GM19438 (cell line): ENCODE measurements at regions not wholly inside any gene's neighbourhood (a gene's known extent, or its start where the extent isn't known, plus 50 kb on each side); places are given as distances from the start of the nearest gene placed in this dataset.
"Not testable (repeated sequence)": the region's sequence is repeated elsewhere in the genome, so short reads cannot be mapped to it uniquely, and the experiment has no call there.

Source experiments
- ATAC-seq: cut with Tn5 transposase; IDR thresholded peaks from one replicate; pipeline ENCODE4 v1.9.1; 2021; ENCODE audit warnings: low read depth; ENCODE audit not compliant: unreplicated experiment

- ATAC-seq = no peak
Observed at GRCh38 chr7:149637911-149638565, 135.3 kb downstream of the ZNF467 start.

DNA sequence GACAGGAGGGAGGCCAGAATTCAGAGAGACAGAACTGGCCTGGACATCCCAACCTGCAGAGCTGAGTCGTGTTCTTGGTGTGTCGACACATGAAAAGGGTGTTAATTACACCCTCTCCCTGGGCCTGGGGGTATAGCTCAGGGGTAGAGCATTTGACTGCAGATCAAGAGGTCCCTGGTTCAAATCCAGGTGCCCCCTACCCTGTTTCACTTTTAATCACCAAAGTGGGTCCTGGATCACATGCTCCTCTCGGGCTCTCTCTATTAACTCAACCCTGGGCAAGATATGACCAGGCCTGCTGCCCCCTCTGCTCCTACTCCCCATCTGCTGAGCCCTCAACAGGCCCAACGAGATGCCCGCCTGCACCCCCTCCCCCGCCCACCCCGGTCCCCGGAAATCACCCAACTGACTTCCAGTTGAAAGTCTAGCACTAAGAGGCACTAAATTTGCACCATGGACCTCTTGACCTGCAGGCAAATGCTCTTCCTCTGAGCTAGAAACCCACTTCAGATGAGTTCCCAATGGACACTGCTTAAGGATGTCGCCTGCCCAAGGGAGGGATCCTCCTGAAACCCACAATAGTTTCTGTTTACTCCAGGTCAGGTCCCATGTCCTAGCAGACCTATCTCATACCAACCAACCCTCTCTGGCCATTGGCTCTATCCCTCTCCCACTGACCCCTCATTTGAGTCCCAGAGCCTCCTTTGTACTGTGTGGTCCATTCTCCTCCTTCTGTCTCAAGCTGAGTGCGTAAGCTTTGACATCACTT is 137.6 kb downstream of the ZNF467 start:
- no peak for ATAC-seq

DNA sequence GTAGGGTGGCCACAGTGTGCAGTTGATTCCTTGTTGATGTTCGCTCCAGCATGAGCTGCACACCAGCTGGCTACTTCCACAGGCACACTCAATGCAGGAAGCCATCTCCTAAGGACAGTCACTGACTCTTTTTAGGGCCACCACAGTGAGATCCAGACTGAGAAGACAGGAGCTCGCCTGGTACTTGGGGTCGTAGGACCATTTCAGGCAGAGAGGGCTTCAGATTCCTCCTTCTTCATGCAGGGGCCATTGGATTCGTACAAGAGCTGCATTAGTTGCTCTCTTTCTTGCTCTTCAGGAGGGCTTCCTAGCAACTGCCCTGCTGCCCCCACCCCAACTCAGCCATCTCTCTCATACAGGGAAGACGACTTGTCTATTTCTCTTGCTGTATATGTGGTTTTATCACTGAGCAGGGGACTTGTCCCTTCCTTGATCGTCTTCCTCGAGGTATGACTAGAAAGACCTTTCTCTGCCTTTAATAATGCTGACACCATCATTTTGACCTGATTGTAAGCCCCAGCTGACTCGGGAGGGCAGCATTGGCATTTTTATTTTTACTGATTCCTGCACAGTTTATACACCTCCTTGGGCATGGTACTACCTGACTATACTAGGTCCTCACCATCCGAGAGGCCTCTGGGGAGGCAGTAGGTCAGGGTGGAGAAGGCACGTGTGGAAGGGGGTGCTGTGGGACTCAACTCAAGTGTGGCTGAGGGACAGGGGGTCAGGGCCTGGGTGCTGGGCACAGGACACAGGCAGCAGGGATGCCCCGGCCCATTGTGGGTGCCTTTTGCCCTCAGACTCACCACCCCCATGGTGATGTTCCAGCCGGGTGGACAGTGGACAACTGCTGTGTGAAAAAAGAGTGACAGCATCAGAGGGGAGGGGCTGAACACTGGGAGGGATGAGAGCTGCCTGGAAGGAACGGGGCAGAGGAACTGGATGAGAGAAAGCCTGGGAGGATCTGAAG is 136.7 kb upstream of the ZNF746 start:
- ATAC-seq = no peak

GRCh38 chr7:149628361-149629149 is 130.9 kb upstream of the ZNF746 start:
- not testable (repeated sequence) for ATAC-seq

DNA sequence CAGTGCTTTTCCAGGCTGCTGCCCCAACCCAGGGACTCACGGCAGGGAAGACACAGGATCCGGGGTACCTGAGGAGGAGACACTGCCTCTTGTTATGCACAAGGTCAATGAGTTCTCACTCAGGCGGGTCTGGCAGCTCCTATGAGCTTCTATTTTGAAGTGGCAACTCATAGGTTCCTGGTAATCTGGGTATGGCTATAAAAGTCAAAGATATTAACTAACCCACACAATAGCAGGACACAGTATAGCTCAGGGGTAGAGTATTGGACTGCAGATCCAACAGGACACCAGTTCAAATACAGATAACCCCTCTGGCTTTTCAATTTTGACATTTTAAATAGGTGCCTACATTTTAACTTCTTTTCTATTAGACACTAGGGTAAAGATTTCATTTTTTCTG is 130.3 kb upstream of the ZNF746 start:
- ATAC-seq = no peak

DNA sequence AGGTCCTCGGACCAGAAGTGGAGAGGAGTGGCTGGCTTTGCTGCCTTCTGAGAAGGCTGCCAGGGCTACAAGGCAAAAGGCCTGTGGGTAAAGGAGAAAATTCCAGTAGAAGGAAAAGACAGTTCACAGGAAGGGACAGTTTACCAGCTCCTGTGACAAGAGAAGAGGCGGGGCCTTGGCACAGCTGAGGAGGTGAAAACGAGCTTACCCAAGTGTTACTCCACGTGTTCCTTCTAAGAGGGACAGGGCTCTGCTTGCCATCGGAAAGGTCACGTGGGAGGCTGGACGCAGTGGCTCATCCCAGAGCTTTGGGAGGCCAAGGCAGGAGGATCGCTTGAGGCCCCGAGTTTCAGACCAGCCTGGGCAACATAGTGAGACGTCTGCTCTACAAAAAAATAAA is 129.4 kb upstream of the ZNF746 start:
- ATAC-seq = no peak

DNA sequence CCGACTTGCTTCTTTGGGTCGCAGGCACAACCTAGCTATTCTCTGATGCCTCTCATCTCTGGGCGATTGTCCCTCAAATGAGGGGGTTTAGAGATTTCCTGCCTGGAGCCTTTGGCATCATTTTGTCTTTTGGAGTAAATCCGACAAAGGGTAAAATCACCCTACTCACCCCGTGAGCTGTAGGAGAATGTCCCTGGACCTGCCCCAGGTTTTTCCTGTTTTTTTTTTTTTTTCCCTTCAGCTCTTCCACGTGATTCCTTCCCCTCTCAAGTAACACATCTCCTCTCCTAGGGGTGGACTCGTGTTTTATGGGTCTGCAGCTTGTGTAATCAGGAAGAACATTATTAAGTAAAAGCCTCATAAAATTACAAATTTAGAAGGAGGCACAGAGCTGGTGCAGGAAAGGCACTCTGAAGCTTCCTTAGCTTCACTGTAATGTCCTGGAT is 128.4 kb upstream of the ZNF746 start:
- ATAC-seq = no peak

GRCh38 chr7:149625340-149625946 is 127.8 kb upstream of the ZNF746 start:
- ATAC-seq = no peak

- ATAC-seq = peak; percentile 83
Observed at GRCh38 chr7:149624419-149625339, 127.1 kb upstream of the ZNF746 start.

DNA sequence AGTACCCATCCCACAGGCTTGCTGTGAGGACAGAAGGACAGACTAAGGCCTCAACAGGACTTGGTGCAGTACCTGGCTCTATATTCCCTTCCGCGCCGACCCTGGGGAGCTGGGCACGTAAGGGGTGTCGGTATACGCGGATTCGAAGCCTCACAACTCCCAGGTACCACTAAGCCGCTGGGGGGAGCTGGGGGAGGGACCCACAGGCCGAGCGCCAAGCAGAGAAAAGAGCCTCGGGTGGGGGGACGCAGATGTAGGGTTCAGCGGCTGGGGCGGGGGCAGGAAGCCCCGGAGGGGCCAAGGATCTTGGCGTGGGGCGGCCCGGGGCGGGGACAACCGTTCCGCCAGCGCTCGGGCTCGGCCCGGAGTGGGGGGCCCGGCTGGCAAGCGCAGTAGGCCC is 126.4 kb upstream of the ZNF746 start:
- peak; percentile 19 for ATAC-seq

DNA sequence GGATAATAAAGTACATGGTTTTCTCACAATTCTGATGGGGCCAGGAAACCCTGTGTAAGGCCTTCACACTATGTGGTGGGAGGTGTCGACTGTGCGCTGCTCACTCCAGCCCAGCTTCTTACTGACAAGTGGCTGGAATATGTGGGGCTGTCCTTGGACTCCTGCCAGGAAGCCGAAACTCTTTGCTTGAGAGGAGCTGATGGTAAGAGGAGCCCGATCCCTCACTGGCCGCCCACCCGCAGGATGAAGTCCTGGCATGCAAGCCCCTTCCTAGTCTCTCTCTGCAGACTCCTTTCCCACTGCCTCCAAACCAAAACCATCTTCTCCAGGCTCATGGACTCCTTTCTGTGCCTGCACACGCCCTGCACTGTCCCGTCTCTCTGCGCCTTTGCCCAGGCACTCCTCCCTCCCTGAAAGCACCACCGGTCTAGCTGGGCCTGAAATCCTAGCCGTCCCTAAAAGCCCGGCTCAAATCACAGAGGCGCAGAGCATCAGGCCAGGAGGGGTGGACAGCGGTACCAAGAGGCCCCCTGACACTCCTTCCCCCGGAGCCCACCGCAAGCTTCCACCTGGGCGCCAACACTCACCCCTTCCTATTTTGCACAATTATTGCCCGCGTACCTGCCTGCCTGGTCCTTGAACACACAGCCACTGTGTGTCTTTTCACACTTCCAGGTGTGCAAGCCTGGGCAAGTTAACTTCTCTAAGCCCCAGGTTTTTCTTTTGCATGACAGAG is 125.8 kb upstream of the ZNF746 start:
- ATAC-seq = not testable (repeated sequence)

DNA sequence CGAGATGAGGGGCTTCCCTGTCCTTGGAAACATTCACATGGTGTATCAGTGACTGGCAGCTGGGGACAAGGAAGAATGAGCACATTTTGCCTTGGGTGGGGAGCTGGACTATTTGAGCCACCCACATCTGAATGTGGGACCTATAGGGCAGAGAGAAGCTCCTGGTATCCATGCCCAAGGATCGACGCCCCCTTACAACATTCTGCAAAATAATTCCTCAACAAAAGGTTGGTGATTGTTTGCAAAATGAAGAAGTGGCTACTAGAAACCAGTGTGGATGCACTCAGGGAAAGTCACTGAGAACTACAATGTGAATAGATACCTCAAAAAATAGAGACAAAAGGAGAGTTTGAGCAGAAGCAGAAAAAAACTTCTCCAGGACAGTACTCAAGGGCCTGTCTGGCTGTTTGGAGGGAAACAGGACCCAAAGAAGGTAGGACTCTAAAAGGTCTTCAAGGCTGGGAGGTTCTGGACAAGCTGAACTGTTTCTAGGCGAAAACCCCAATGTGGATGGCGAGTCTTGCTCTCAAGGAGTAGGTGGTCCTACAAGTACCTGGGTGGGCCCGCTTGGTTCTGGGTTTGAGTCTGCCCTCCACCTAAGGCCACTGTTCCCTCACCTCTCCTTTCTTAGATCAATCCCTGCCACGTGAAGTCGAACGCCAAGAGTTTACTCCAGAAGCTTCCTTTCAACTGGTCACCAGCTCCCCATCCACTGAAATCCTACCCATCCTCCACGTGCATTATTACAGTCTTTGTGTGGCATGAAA is 125.0 kb upstream of the ZNF746 start:
- ATAC-seq = no peak

DNA sequence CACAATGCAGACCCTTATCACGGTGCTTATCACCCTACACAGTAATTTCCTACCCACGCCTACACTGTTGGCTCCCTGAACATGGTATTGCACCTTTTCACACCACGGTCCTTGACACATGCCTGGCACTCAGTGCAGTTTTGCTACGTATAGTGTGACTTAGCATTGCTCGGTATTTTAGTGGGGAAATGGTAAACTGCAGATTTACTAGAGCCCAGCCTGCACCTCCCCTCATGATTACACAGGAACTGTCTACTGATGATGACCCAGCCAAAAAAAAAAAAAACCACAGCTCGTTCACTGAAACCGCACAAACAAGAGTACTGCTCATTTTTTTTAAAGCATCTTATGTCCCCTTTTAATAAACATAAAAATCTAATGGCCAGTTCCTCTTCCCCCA is 124.2 kb upstream of the ZNF746 start:
- no peak for ATAC-seq

- peak; percentile 31 for ATAC-seq
Observed at GRCh38 chr7:149620961-149621360, 123.4 kb upstream of the ZNF746 start.

GRCh38 chr7:149616898-149617297 is 119.3 kb upstream of the ZNF746 start:
- ATAC-seq = no peak

GRCh38 chr7:149615690-149616270 is 118.2 kb upstream of the ZNF746 start:
- ATAC-seq = no peak

DNA sequence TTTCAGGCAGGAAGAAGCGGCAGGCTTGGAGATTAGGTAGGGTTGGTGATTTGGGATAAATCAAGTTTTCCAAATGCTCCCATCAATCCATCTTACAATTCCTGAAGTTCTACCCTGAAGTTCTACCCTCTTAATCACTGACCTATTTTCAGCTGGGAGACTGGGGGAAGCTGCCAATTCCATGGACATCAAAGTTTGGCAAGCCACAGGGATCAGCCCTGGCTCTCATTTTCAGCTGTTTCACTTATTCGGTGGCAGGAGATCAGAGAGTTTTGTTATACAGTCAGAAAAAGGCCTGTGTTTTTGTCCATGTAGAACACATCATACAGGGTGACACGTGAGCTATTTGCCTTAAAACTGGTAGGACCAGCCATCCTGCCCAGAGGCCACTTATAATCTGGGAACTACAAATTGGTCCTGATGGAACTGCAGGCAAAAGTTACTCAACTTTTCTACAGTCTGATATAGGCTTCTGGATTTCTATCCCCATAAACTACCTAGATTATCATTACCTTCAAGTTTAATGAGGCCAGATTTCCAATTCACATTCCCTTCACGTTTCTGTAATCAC is 112.9 kb upstream of the ZNF746 start:
- no peak for ATAC-seq
